NCI-H1694 (cell line): ENCODE measurements at regions not wholly inside any gene's neighbourhood (a gene's known extent, or its start where the extent isn't known, plus 50 kb on each side); places are given as distances from the start of the nearest gene placed in this dataset.

Source experiments
- DNase-seq: peaks from one replicate; lab custom pipeline; 2025; lab: John Stamatoyannopoulos, UW

DNA sequence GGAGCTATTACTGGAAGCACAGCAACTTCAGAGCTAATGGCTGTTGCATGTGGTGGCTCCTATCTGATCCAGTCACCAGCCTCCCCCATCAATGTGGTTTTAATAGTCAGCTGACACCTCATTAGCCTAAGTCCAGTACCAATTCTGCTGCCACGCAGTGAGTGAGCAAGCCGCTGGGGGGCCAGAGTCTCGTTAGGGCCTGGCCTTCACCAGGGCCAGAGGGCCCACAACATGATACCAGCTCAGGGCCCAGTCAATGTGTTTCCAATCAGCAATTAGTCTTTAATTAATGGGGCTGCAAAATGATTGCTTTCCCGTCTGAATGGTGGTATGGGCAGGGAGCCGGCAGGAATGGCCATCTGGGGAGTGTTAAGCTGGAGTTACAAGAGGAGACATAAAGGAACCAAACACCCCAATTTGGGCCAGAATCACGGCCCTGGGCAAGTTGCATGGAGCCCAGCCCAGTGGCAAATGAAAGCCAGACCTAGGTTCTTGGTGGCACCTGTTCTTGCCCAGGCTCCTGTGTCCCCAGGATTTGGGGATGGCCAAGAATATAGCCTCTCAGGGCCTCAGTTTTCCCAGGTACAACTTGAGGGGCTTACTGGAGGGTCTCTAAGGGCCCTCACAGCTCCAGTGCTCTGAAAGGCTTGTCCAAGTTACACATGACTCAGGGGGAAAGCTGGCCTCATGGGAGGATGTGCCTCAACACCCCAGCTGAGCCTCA lies 119.2 kb downstream of the EFNB1 start:
- DNase-seq, result no peak

- no peak for DNase-seq
These were observed 116.9 kb downstream of the EFNB1 start for GRCh38 chrX:68945603-68946228.

- no peak for DNase-seq
These were observed 116.3 kb downstream of the EFNB1 start for GRCh38 chrX:68945081-68945602.

GRCh38 chrX:68944211-68944610 lies 115.4 kb downstream of the EFNB1 start:
- DNase-seq, result no peak

- DNase-seq, result no peak
These were observed 114.0 kb downstream of the EFNB1 start for GRCh38 chrX:68942840-68943239.

- no peak for DNase-seq
These were observed 113.3 kb downstream of the EFNB1 start for GRCh38 chrX:68942104-68942503.

- DNase-seq, result no peak
These were observed 112.6 kb downstream of the EFNB1 start for GRCh38 chrX:68941385-68941952.

DNA sequence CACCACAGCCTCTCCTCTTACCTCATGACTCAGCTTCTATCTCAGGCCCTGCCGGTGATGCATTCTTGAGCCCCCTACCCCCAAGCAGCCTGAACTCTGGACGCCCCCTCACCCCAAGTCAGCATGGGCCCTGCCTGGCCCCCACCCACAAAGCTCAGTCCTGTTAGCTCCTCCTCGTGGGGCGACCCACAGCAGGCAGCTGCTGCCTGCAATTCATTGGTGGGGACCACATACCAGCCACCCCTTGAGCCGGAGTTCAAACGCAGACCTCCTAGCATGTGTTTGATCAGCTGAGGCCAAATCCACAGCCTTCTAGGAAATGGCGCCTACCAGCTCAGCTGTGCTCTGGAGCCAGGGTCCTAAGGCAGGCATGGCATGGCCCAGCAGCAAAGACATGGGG lies 111.8 kb downstream of the EFNB1 start:
- DNase-seq, result no peak

DNA sequence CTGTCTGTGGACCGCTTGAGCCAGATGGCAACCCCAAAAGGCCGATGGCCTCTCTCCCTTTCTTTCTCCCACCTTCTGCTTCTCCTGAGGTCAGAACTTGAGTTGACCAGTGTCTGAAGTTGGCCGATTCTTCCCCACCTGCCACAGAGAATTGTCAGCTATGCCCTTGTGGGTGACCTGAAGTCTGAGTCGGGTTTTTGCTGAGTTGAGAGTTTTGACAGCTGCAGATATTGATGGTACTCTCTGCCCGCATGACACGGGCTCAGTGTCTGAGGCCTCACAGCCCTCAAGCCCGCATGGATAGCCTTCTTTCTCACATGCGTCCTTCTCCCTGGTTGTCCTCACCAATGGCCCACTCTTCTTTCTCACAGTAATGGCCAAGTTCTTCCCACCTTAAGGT lies 111.0 kb downstream of the EFNB1 start:
- DNase-seq, result no peak

GRCh38 chrX:68938244-68939004 lies 109.6 kb downstream of the EFNB1 start:
- no peak for DNase-seq

DNA sequence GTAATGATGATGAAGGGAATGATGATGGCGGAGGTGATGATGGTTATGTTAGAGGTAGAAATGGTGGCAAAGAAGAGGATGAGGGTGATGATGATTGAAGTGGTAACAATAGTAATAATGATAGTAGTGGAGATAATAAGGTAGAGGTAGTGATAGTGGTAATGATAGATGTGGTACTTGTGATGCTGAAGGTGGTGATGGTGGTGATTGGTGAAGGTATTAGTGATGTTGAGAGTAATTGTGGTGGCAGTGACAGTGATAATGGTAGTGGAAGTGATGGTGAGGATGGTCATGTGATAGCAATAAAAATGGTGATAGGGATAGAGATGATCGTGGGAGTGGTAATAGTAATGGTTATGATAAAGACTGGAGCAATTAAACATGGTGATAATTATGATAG lies 108.8 kb downstream of the EFNB1 start:
- no peak for DNase-seq

DNA sequence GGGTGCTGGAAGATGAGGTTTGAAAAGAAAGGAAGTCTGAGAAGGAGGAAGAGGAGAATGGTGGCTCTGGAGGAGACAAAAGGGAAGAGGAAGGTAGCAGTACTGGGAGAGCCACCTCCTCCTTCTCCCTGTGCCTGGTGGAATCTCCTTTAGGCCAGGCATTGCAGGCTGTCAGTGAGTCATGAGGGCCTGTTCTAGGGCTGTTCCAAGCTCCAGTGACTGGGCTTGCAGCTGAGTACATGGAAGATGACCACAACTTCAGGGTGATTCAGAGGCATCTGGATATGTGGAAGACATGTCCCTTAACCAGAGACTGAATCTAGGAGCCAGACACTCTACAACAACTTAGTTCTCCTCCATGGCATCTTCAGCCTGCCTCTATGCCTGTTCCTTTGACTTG lies 107.8 kb downstream of the EFNB1 start:
- no peak for DNase-seq

GRCh38 chrX:68936126-68936525 lies 107.3 kb downstream of the EFNB1 start:
- DNase-seq, result no peak

DNA sequence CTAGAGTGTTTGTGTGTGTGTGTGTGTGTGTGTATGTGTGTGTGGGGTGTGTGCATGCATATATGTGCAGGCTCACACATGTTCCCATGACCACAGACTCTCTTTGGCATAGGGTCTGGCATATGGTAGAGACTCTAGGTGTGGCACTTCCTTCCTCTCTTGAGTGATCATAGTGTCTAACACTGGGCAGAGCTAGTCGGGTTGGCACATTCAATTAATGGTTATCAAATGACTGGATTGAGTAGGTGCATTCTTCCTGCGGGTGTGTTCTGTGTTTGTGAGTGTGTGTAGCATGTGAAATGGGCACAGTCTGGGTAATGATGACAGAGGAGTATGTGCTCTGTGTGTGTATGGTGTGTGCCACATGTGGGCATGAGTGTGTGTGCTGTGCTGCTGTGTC lies 106.5 kb downstream of the EFNB1 start:
- no peak for DNase-seq

DNA sequence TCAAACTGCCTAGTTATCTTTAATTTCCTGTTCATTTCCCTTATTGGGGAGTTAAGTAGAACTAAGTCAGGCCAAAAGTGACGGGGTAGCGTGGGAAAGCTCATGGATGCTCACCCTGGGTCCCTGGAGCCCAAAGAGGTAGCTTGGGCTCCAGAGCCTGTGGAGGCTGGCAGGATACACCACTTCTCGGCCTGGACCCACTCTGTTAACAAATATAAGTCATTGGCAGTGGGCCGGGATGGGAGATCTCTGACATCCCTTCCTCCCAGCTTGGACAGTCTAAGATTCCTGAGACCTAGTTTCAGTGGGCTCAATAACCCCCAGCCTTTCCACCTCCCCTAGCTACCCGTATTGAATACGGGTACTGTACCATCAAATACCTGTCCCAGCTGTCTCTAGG lies 106.1 kb downstream of the EFNB1 start:
- DNase-seq, result no peak

DNA sequence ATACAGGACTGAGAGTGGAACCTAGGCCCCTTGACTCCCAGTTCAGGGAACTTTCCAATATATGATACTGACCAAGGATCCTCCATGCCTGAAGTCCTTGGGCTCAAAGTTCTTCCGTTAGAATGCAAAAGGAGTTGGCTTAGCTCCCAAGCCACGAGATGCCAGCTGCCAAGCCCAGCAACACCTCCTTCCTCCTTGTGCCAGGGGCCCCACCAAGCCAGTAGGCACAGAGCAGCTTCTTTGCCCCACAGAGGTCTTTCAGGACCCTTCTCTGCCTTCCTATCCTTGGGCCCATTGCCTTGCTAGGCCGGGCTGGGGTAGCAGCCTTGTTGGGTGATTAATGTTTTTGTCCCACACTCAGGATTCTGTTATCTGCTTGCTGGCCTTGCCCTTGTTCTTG lies 105.6 kb downstream of the EFNB1 start:
- no peak for DNase-seq

DNA sequence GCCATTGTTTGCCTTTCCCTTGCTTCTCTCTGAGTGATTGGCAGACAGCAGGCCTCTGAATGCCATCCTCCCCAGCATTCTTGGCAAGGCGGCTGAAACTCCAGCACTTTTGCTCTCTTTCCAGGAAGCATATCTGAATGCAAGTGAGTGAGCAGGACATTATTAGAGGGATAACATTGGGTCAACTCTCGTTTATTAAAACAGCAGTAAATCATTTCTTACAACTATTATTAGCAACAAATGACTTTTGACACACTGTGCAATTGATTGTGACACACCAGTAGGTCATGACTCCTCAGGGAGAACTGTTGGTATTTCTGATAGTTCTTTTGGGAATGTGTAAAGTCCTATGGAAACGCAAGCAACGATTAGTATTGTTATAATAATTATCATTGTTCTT lies 103.8 kb downstream of the EFNB1 start:
- no peak for DNase-seq

DNA sequence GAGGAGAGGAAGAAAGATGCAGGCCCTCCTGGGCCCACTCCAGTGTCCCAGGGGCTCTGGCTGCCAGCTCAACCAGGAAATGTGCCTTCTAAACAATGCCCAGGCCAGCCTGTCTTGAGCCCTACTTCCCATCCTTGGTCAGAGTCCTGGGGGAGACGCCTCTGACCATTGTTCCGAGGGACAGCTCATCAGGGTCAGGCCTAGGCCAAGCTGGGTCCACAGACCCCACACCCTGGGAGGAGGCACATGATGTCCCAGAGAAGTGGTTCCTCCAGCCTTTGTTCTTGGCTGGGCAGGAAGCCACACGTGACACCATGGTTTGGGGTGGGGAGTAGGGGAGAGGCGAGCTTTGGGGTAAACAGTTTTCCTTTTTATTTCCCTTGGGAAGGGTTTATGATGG lies 102.5 kb downstream of the EFNB1 start:
- DNase-seq, result no peak

DNA sequence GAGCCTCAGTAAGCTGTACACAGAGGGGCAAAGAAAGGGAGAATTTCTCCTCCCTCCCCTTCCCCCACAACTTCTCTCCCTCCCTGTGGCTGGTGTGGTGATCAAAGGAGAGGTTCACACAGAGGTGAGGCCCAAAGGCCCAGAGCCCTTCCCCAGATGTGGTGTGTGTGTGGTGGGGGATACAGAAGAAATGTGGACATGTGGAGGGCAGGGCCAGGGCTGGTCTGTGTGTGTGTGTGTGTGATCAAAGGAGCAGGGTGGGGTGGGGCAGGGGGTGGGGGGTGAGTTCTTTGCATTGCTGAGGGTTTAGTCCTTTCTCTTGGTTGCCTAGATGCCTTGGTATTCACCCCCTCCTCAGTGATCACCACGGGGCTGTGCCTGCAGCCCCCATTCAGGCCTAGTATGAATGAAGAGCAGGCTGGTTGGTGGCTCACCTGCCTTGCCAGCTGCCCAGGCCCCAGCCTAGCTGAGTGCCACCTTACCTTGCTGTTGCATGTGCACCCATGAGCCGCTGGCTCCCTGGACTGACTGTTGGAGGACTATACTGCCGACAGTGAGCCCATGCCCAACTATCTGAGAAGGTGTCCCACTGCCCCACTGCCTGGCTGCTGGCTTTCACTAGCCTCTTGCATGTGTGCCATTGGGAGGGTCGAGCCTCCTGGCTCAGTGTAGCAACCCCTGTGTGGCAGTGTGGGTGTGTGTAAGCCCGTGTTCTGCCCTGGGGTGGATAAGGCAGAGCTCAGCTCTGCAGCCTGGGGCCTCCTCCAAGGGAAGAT lies 101.9 kb downstream of the EFNB1 start:
- DNase-seq, result no peak

DNA sequence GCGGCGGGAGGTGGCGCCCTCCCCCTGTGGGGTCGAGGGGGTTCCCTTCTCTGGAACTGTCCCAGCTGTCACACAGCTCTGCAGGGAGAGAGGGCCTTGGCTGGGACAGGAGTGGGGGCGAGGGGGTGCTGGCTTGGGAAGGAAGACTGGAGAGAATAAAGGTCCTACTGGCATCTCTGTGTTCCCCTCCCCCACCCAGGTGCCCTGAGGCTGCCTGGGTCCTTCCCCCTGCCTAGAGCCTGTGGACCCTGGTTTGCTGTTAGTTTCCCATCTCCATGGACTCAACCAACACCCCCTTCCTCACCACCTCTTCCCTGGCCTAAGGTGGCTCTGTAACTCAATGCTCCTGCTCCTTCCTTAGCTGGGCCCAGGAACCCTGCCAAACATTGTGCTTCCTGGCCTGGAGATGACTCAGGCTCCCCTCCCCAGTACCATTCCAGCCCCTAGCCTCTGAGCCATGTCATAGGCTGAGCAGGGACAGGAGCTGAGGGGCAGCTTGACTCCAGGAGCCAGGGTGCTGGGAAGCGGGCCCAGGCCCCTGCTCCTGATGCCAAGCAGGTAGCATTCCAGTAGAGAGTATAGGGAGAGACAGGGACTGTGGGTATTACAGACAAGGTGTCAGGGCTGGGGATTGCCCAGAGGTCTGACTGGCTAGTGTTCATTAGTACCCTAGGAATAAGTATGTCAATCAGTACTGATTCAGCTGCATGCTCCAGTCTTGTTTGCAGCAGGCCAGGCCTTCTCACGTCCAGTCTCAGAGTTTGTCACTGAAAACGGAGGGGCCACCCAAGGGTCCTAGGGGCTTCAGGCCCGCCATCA lies 100.7 kb downstream of the EFNB1 start:
- no peak for DNase-seq

- no peak for DNase-seq
These were observed 99.6 kb downstream of the EFNB1 start for GRCh38 chrX:68928401-68928800.
